IPS DF 19.7 (cell line): ENCODE measurements at regions not wholly inside any gene's neighbourhood (a gene's known extent, or its start where the extent isn't known, plus 50 kb on each side); places are given as distances from the start of the nearest gene placed in this dataset.
"Not testable (repeated sequence)": the region's sequence is repeated elsewhere in the genome, so short reads cannot be mapped to it uniquely, and the experiment has no call there.

Experiments
- DNase-seq: peaks from one replicate; pipeline ENCODE4 v3.0.0-alpha.2; 2013; ENCODE audit warnings: low read depth, low spot score

DNA sequence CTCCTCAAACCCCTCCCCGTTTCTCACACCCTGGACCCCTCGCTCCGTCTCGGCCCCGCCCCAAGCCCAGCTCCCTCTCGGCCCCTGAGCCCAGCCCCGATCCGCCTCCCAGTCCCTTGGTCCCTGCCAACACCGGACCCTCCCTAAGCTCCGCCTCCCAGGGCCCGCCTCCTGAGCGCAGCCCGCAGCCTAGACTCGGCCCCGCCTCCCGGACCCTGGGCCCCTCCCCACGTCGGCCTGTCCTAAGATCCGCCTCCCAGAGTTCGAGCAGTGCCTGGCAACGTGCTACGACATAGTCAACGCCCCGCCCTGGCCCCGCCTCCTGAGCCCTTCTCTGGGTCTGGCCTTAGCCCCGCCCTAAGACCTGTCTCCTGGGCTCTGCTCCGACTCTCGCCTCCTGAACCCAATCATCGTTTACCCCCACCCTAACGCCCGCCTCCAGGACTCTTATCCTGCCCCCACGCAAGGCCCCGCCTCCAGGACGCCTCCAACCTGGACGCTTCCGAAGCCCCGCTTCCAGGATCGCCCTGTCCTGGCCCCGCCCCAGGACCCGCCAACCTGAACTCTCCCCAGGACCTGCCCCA lies 53.1 kb upstream of the ROPN1B start:
- DNase-seq, result peak; percentile 60

DNA sequence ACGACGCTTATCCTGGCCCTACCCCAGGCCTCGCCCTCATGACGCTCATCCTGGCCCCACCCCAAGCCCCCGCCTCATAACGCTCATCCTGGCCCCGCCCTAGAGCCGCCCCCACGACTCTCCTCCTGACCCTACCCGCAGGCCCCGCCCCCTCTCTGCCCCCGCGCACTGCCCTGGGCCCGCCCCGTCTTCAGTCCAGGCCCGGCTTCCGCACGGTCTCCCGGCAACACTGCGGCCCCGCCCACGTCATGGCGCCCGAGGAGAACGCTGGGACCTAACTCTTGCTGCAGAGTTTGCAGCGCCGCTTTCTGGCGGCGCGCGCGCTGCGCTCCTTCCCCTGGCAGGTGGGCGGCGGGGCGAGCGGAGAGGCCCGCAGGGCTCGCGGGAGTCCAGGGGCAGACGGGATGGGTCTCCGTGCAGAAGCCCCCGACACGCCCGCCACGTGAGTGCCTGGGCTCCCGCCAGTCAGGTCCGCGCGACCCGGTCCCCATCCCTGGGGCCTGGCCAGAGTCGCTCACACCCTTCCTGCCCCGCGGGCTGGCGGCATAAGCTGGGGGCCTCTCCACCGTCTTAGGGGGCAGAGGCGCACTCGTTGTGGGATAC lies 52.5 kb upstream of the ROPN1B start:
- no peak for DNase-seq

DNA sequence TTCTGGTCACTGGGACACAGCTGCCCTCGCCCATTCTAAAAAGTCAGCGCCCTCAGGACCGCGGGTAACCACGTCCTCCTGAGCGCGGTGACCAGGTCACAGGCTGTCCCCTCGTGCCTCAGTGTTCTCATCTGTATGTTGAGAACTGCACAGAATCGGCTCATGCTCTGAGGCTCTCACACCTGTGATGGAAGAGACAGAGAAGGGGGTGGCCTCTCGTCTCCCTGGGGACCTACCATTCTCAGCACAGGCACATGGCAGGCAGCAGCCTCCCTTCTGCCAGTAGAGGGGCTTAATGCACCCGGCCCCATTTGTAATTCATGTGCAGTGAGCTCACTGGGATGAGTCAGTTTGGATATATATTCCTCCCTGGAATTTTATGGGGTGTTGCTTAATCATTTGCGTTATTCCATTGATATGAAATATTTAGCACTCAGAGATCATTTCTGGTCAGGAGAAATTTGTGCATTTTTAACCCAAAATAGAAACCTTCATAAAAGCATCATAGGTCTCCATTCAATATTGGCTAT lies 51.9 kb upstream of the ROPN1B start:
- not testable (repeated sequence) for DNase-seq

DNA sequence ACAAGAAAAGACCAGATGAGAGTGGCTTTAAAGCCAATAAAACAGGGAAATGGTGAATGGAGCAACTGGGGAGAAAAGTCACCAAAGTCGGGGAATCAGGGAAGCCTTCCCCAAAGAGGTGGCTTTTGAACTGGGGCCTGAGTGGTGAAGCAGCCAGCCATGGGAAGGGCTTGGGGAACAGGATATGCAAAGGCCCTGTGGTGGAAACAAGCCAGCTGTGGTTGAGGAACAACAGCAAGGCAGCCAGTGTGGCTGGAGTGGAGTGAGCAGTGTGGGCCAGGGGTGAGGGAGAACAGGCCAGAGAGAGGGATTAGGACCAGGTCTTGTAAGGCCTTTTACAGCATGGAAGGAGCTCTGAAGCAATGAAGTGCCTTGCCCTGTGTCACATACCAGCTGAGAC lies 51.0 kb upstream of the ROPN1B start:
- not testable (repeated sequence) for DNase-seq

DNA sequence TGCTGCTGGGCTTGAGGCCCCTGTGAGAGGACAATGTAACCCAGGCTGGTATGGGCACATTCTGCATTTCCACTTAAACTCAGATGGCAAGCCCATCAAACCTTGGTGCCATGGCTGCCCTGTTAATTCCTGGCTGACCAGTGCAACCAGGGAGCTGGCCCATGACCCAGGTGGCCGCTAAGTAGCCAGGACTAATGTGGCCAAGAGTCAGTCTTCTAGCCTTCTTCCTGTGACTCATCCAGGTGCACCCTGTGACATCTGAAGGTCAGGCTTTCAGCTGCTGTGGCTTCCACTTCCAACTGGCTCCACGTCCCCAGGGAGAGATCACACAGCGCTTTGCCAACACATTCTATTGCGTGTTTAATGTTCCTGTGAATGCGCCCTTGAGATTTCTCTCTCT lies 50.5 kb upstream of the ROPN1B start:
- not testable (repeated sequence) for DNase-seq

DNA sequence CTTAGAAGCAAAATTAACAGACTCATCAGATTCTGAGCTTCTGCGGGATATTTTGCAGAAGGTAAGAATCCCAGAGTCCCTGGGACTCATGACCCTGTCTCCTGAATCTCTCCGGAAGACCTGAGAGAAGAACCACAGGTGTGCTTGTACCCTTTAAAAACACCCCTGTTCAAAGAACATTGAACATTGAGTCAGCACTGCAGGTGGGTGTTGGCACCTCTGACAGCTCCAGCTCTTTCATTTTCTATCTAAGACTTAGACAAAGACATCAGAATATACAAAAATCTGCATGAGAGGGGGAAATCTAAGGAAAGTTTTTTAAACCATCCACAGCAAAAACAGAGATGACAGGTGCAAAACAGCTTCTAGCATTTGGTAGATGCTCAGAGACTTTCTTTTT lies 50.1 kb upstream of the ROPN1B start:
- DNase-seq, result not testable (repeated sequence)
